IMR-90 (cell line): ENCODE measurements at regions not wholly inside any gene's neighbourhood (a gene's known extent, or its start where the extent isn't known, plus 50 kb on each side); places are given as distances from the start of the nearest gene placed in this dataset.

Source experiments
- ATAC-seq: fragments of 200-7000 bp; cut with Tn5 transposase; 2 replicates; pipeline ENCODE4 v1.9.1; 2020; ENCODE audit warnings: low read depth, mild to moderate bottlenecking, moderate library complexity
- BruUV-seq: library from RNA; stranded (reverse); fragments of 400-500 nt; replicated peaks from 2 replicates; lab custom pipeline; 2021; lab: Mats Ljungman, UMichigan
- CTCF ChIA-PET: fragments of 300-600 bp; formaldehyde crosslinking; extraction: SDS; loops from one replicate; lab custom pipeline; 2021; ENCODE audit warnings: antibody characterized with exemption; lab: Yijun Ruan, JAX
- POLR2A ChIA-PET: fragments of 300-600 bp; sonication (Branson Sonifier 250); formaldehyde crosslinking; loops from one replicate; lab custom pipeline; 2022; ENCODE audit warnings: antibody characterized with exemption; ENCODE audit not compliant: unreplicated experiment; lab: Charles Lee
- DNase-seq: peaks from one replicate; pipeline ENCODE4 v3.0.0; 2013
- H2AFZ ChIP-seq: replicated peaks from 2 replicates; pipeline ENCODE3; 2013; ENCODE audit warnings: low read length, mild to moderate bottlenecking; ENCODE audit not compliant: poor library complexity
- H2AK5ac ChIP-seq: 2 replicates; pipeline ENCODE4 v1.6.1; 2013; ENCODE audit warnings: low read depth, low read length, inconsistent platforms
- H2AK9ac ChIP-seq: replicated peaks from 2 replicates; pipeline ENCODE3; 2013; ENCODE audit warnings: mild to moderate bottlenecking, low read depth, low read length, moderate library complexity; ENCODE audit not compliant: poor library complexity
- H2BK120ac ChIP-seq: 2 replicates; pipeline ENCODE4 v1.6.1; 2013; ENCODE audit warnings: low read depth, low read length, inconsistent platforms
- H2BK15ac ChIP-seq: 3 replicates; pipeline ENCODE4 v1.6.1; 2013; ENCODE audit warnings: low read depth, low read length, inconsistent platforms
- H2BK20ac ChIP-seq: 2 replicates; pipeline ENCODE4 v1.6.1; 2013; ENCODE audit warnings: low read depth, mild to moderate bottlenecking, inconsistent platforms, low read length, moderate library complexity
- H2BK5ac ChIP-seq: 2 replicates; pipeline ENCODE4 v1.6.1; 2013; ENCODE audit warnings: mild to moderate bottlenecking, low read depth, low read length, inconsistent platforms; ENCODE audit not compliant: poor library complexity, severe bottlenecking
- H3K14ac ChIP-seq: replicated peaks from 2 replicates; pipeline ENCODE4 v1.6.1; 2013; ENCODE audit warnings: low read depth, low read length, inconsistent platforms
- H3K18ac ChIP-seq: 2 replicates; pipeline ENCODE4 v1.6.1; 2013; ENCODE audit warnings: low read depth, low read length, control low read depth
- H3K23ac ChIP-seq: 2 replicates; pipeline ENCODE4 v1.6.1; 2013; ENCODE audit warnings: low read depth, low read length, inconsistent platforms
- H3K27ac ChIP-seq: 2 replicates; pipeline ENCODE4 v1.5.1; 2013; ENCODE audit warnings: mild to moderate bottlenecking, control low read depth, low read length; ENCODE audit not compliant: insufficient read depth
- H3K27me3 ChIP-seq: 2 replicates; pipeline ENCODE4 v1.6.1; 2013; ENCODE audit warnings: low read length; ENCODE audit not compliant: control insufficient read depth, insufficient read depth
- H3K36me3 ChIP-seq: 2 replicates; pipeline ENCODE4 v1.6.1; 2013; ENCODE audit warnings: low read length, mixed read lengths; ENCODE audit not compliant: control insufficient read depth, insufficient read depth
- H3K4ac ChIP-seq: 2 replicates; pipeline ENCODE4 v1.6.1; 2013; ENCODE audit warnings: low read depth, low read length, inconsistent platforms
- H3K4me1 ChIP-seq: 2 replicates; pipeline ENCODE4 v1.6.1; 2013; ENCODE audit warnings: low read length, mixed read lengths; ENCODE audit not compliant: control insufficient read depth, insufficient read depth
- H3K4me2 ChIP-seq: 2 replicates; pipeline ENCODE4 v1.6.1; 2013; ENCODE audit warnings: low read depth, mild to moderate bottlenecking, control low read depth, low read length, moderate library complexity
- H3K4me3 ChIP-seq: 2 replicates; pipeline ENCODE4 v1.5.1; 2013; ENCODE audit warnings: low read depth, mild to moderate bottlenecking, control low read depth, low read length, moderate library complexity; ENCODE audit not compliant: insufficient read depth
- H3K56ac ChIP-seq: 2 replicates; pipeline ENCODE4 v1.6.1; 2013; ENCODE audit warnings: low read length, inconsistent platforms; ENCODE audit not compliant: insufficient read depth; ENCODE audit errors: extremely low read depth
- H3K79me1 ChIP-seq, 2 experiments: 2 replicates each; pipeline ENCODE4 v1.6.1; 2013; ENCODE audit warnings: low read length in 2 of 2, inconsistent platforms in 1 of 2, low read depth in 1 of 2
- H3K9ac ChIP-seq: 2 replicates; pipeline ENCODE4 v1.6.1; 2013; ENCODE audit warnings: low read depth, low read length, control low read depth
- H3K9me1 ChIP-seq: 2 replicates; pipeline ENCODE4 v1.6.1; 2013; ENCODE audit warnings: low read length, inconsistent platforms; ENCODE audit not compliant: insufficient read depth
- H3K9me3 ChIP-seq: 2 replicates; pipeline ENCODE4 v1.6.1; 2013; ENCODE audit warnings: low read length; ENCODE audit not compliant: control insufficient read depth, insufficient read depth
- H4K20me1 ChIP-seq: 2 replicates; pipeline ENCODE4 v1.6.1; 2013; ENCODE audit warnings: low read length, inconsistent platforms; ENCODE audit not compliant: insufficient read depth
- H4K5ac ChIP-seq: 2 replicates; pipeline ENCODE4 v1.6.1; 2013; ENCODE audit warnings: mild to moderate bottlenecking, low read depth, low read length, control low read depth
- H4K8ac ChIP-seq, 2 experiments: 2 replicates each; pipeline ENCODE4 v1.6.1; 2013; ENCODE audit warnings: low read depth in 2 of 2, low read length in 2 of 2, control low read depth in 1 of 2, inconsistent platforms in 1 of 2
- H4K91ac ChIP-seq: 2 replicates; pipeline ENCODE4 v1.6.1; 2013; ENCODE audit warnings: low read depth, low read length, inconsistent platforms; ENCODE audit not compliant: insufficient read depth
- RCOR1 ChIP-seq: IDR thresholded peaks from 2 replicates; pipeline ENCODE4 v1.6.1; 2012; ENCODE audit warnings: mild to moderate bottlenecking, low read length, improper control_type of control experiment; ENCODE audit not compliant: insufficient replicate concordance
- WGBS, 2 experiments: methylation state at CpG; one replicate each; pipeline versions ENCODE4 v1.1.5 to v1.1.7; 2013; ENCODE audit warnings: missing lambda C conversion rate in 2 of 2; ENCODE audit not compliant: insufficient read length in 1 of 2; ENCODE audit errors: extremely low coverage in 2 of 2; 5-methylcytosine and 5-hydroxymethylcytosine counted together
- dilution Hi-C: fragments of 300-500 bp; cut with HindIII; formaldehyde crosslinking; loops from one replicate; pipeline ENCODE4 v1.14.3; 2018; ENCODE audit warnings: low sequenced_read_pairs; ENCODE audit not compliant: unreplicated experiment
- in situ Hi-C: fragments of 300-500 bp; cut with MboI; formaldehyde crosslinking; loops from 3 replicates; pipeline ENCODE4 v1.14.3; 2019; ENCODE audit warnings: low sequenced_read_pairs, inconsistent platforms, mixed read lengths
- intact Hi-C: fragments of 100-400 bp; cut with micrococcal nuclease; formaldehyde crosslinking; loops from 2 replicates; pipeline ENCODE4 v1.10.0; 2022

DNA sequence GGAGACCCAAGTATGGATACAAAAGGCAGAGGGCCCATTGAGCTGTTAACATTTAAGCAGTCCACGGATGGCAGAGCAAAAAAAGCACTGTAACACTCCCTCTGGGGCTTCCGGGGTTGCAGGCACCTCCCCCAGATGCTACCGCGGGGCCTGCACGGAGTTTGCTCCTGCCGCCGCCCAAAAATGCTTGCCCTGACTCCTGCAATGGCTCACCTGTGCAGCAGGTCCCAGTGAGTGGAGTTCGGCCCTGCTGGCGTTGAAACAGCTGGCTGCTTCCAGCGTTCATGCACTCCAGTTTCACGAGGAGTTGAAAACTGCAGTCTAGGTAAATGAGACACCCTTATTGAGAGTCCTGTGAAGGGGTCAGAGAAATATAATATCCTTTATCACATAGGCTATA lies 832.8 kb downstream of the NCAM2 start:
- Histone ChIP-seq H2AFZ (no peak overlapping the region), H2AK9ac (no peak overlapping the region), H3K27ac (no peak overlapping the region), H3K23ac (no peak overlapping the region), H3K4me2 (no peak overlapping the region), H3K4me1 (no peaks in the 10 kb centered on the region), H3K79me1 (no peaks in the 10 kb centered on the region), H3K56ac (no peak overlapping the region), H3K9me1 (no peaks in the 10 kb centered on the region), H3K18ac (no peak overlapping the region), H4K20me1 (no peaks in the 10 kb centered on the region), H3K9me3 (peaks cover 2% of the 10 kb centered on the region; the same call in 1 of the 2 replicates), H4K8ac (no peak overlapping the region), H2BK20ac (no peak overlapping the region), H3K4ac (no peak overlapping the region), H3K9ac (no peak overlapping the region), H3K14ac (no peak overlapping the region), H3K27me3 (no peaks in the 10 kb centered on the region), H4K5ac (no peak overlapping the region), H2BK15ac (no peak overlapping the region), H4K91ac (no peak overlapping the region), H2AK5ac (no peak overlapping the region), H2BK5ac (no peak overlapping the region), H3K36me3 (no peaks in the 10 kb centered on the region), H3K4me3 (no peak overlapping the region), H2BK120ac (no peak overlapping the region)
- no peak for ATAC-seq
- no peak for DNase-seq
- intact Hi-C loops (no loop called here), dilution Hi-C loops (no loop called here), in situ Hi-C loops (no loop called here)
- no peak for TF ChIP-seq RCOR1
- ChIA-PET POLR2A (no interaction called here), CTCF (no interaction called here)
- BruUV-seq: no TSS peak
- WGBS, 2 experiments: no CpG with 5 or more reads among the region's 11 CpGs
